ENCODE measurements at regions not wholly inside any gene's neighbourhood (a gene's known extent, or its start where the extent isn't known, plus 50 kb on each side); places are given as distances from the start of the nearest gene placed in this dataset.

DNA sequence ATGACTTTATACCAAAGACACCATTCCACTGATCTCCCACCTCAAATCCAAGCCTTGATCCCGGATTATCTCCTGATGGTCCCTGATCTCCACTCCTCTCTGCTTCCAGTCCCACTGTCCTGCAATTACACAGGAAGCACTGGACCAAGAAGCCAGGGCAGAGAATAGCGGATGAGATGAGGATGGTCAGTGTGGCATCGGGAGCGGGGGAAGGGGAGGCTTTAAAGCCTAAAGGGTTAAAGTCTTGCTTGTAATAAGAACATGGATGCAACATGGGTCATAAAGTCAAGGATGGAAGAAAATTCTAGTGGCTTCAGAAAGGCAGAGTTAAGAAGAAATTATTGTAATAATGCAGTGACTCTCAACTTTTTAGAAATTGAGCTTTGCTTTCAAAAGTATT is 364.0 kb upstream of the DUSP10 start:
- TF ChIP-seq CTCF (IDR thresholded peaks at IDR 0.05): no peak
- TF ChIP-seq POLR2A (IDR thresholded peaks at IDR 0.05): no peak
